ENCODE measurements at regions not wholly inside any gene's neighbourhood (a gene's known extent, or its start where the extent isn't known, plus 50 kb on each side); places are given as distances from the start of the nearest gene placed in this dataset.

DNA sequence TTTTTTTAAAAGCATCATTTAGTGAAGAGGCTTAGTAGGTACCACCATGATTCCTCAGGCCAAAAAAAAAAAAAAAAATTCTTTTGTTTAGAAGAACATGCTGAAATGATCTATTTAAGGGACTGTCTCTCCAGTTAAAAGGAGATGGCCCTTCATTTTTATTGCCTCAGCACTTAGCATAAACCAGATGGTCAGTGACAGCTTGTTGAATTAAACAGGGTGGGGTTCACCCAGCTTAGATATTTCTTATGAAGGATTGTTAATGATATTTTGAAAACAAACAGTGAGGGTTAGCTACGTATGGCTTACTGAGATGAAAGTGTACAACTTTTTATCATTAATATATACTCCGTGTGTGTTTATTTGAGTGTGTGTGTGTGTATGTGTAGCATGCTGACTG lies 203.7 kb downstream of the FAM181B start:
- Histone ChIP-seq H3K4me2 (ENCODE audit: insufficient read depth, low read length) (no peak overlapping the region), H3K9ac (replicated peaks; ENCODE audit: extremely low read depth, insufficient read depth, low read length) (no peak overlapping the region), H4K20me1 (replicated peaks; ENCODE audit: control insufficient read depth, extremely low read depth, insufficient read depth, low read length) (no peaks in the 10 kb centered on the region), H2AFZ (ENCODE audit: low read depth, low read length) (no peak overlapping the region), H3K36me3 (ENCODE audit: control insufficient read depth in 2 of 2, extremely low read depth in 1 of 2, insufficient read depth in 2 of 2, low read length in 2 of 2) (no peaks in the 10 kb centered on the region), H3K4me1 (ENCODE audit: control insufficient read depth, extremely low read depth, insufficient read depth, low read length) (no peaks in the 10 kb centered on the region), H3K4me3 (replicated peaks in 1 of 3; ENCODE audit: insufficient read depth in 1 of 3, low read depth in 1 of 3, low read length in 3 of 3) (no peak overlapping the region), H3K9me1 (replicated peaks; ENCODE audit: control insufficient read depth, extremely low read depth, insufficient read depth, low read length) (no peaks in the 10 kb centered on the region), H3K27ac (ENCODE audit: insufficient read depth, low read depth, low read length) (no peak overlapping the region), H3K79me2 (ENCODE audit: control insufficient read depth, insufficient read depth, low read length) (no peaks in the 10 kb centered on the region), H3K9me3 (replicated peaks; ENCODE audit: control insufficient read depth, insufficient read depth, low read length) (no peaks in the 10 kb centered on the region), H3K27me3 (ENCODE audit: control insufficient read depth in 2 of 2, insufficient read depth in 2 of 2, low read length in 2 of 2) (no peaks in the 10 kb centered on the region)
- TF ChIP-seq GATA2 (IDR thresholded peaks at IDR 0.05; ENCODE audit: insufficient read depth, insufficient read length, low read depth, low read length) (no peak), FOS (IDR thresholded peaks at IDR 0.05; ENCODE audit: borderline replicate concordance, insufficient read depth, low read length) (no peak), POLR2A (IDR thresholded peaks at IDR 0.05; ENCODE audit: low read depth, low read length) (no peak), POLR2AphosphoS5 (IDR thresholded peaks at IDR 0.05; ENCODE audit: insufficient read depth, low read depth, low read length) (no peak), JUN (IDR thresholded peaks at IDR 0.05; ENCODE audit: borderline replicate concordance, insufficient read depth, insufficient read length, low read depth) (no peak), MYC (IDR thresholded peaks at IDR 0.05; ENCODE audit: low read depth, low read length) (no peak), EZH2 (IDR thresholded peaks at IDR 0.05; ENCODE audit: borderline replicate concordance, low read depth, low read length, severe bottlenecking) (no peak)
- TF ChIP-seq, protein P1, sequence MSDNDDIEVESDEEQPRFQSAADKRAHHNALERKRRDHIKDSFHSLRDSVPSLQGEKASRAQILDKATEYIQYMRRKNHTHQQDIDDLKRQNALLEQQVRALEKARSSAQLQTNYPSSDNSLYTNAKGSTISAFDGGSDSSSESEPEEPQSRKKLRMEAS (IDR thresholded peaks at IDR 0.05; ENCODE audit: insufficient read depth, insufficient read length): no peak
- TF ChIP-seq, protein P2, sequence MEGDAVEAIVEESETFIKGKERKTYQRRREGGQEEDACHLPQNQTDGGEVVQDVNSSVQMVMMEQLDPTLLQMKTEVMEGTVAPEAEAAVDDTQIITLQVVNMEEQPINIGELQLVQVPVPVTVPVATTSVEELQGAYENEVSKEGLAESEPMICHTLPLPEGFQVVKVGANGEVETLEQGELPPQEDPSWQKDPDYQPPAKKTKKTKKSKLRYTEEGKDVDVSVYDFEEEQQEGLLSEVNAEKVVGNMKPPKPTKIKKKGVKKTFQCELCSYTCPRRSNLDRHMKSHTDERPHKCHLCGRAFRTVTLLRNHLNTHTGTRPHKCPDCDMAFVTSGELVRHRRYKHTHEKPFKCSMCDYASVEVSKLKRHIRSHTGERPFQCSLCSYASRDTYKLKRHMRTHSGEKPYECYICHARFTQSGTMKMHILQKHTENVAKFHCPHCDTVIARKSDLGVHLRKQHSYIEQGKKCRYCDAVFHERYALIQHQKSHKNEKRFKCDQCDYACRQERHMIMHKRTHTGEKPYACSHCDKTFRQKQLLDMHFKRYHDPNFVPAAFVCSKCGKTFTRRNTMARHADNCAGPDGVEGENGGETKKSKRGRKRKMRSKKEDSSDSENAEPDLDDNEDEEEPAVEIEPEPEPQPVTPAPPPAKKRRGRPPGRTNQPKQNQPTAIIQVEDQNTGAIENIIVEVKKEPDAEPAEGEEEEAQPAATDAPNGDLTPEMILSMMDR (IDR thresholded peaks at IDR 0.05; ENCODE audit: extremely low read depth in 1 of 2, insufficient read depth in 1 of 2, low read depth in 1 of 2, low read length in 2 of 2): no peak
- ChIA-PET POLR2A (no interaction called here), CTCF (no interaction called here)
- dilution Hi-C loops (cut with MboI; ENCODE audit: extremely low pct_ligation_motif_present, low sequenced_read_pairs): no loop called here
- no TSS peak for BruUV-seq (replicated peaks)
- intact Hi-C loops (cut with micrococcal nuclease): no loop called here
- no peak for FAIRE-seq
- DNase-seq (ENCODE audit: low read depth, low spot score): no peak
